ENCODE measurements at regions not wholly inside any gene's neighbourhood (a gene's known extent, or its start where the extent isn't known, plus 50 kb on each side); places are given as distances from the start of the nearest gene placed in this dataset.

- TF ChIP-seq ZFP30 (CRISPR knock-in tag; IDR thresholded peaks at IDR 0.05) (no peak), CSDC2 (CRISPR knock-in tag; IDR thresholded peaks at IDR 0.05) (no peak), CREB5 (CRISPR knock-in tag; IDR thresholded peaks at IDR 0.05; ENCODE audit: low read depth) (no peak), GLIS3 (CRISPR knock-in tag; IDR thresholded peaks at IDR 0.05) (no peak), ISL1 (CRISPR knock-in tag; IDR thresholded peaks at IDR 0.05) (no peak), PPARA (CRISPR knock-in tag; IDR thresholded peaks at IDR 0.05; ENCODE audit: borderline replicate concordance) (no peak), ARNTL (CRISPR knock-in tag; IDR thresholded peaks at IDR 0.05; ENCODE audit: borderline replicate concordance, low read depth) (no peak), BACH2 (CRISPR knock-in tag; IDR thresholded peaks at IDR 0.05; ENCODE audit: borderline replicate concordance) (no peak), SNAI2 (CRISPR knock-in tag; IDR thresholded peaks at IDR 0.05) (no peak)
- ATAC-seq: no peak
Measured at GRCh38 chr9:109901201-109901600, 121.2 kb downstream of the PALM2AKAP2 start.

DNA sequence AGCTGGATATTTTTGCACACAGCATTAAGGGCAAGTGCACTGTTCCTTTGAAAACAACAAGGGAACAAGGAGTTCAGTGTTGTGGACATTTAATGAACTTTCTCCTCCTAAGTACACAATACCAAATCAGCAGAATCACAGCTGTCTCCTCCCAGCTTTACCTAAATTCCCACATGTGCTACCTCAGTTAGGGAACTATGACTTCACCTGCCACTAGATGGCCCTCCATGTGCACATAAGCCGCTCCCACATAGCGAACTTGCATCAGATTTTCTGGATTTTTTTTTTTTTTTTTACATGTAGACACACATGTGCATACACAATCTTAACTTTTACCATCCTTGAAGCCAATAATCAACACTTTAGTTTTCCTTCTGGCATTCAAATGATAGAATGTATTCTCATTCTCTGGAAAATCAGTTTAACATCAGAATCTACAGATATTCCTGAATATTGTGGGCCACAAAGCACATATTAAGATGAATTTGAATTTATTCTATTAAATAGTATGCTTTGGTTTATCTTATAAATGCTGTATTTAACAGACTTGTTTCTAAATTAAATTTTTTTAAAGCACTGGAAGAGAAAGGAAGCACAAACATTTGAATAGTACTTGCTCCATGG lies 123.6 kb downstream of the PALM2AKAP2 start:
- TF ChIP-seq TSHZ2 (CRISPR knock-in tag; IDR thresholded peaks at IDR 0.05) (no peak), ZNF70 (CRISPR knock-in tag; IDR thresholded peaks at IDR 0.05) (no peak), CREB5 (CRISPR knock-in tag; IDR thresholded peaks at IDR 0.05; ENCODE audit: low read depth) (no peak), ISL1 (CRISPR knock-in tag; IDR thresholded peaks at IDR 0.05) (no peak), RARB (CRISPR knock-in tag; IDR thresholded peaks at IDR 0.05) (no peak), ZC3H10 (CRISPR knock-in tag; IDR thresholded peaks at IDR 0.05) (no peak), ESRRG (CRISPR knock-in tag; IDR thresholded peaks at IDR 0.05) (no peak), TCF4 (CRISPR knock-in tag; IDR thresholded peaks at IDR 0.05; ENCODE audit: borderline replicate concordance) (no peak)
- peak; percentile 83 for ATAC-seq

DNA sequence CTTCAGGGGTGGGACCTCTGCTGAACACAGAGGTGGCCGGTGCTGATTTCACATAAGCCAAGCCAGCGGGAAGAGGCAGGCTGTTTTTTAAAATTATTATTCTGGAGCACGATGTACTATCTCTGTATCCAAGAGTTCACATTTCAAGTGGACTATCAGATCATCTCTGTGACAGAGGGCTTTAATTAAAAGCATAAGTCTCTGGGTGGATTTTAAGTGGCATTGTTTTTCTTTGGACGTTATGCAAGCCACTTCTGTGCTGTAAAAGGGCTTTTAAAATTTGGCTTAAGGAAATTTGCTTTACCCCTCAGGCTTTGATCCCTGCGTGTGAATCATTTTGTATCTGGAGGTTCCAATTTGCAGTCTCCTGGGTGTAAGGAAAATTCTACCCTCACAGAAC lies 124.7 kb downstream of the PALM2AKAP2 start:
- TF ChIP-seq ZC3H10 (CRISPR knock-in tag; IDR thresholded peaks at IDR 0.05) (no peak), TCF4 (CRISPR knock-in tag; IDR thresholded peaks at IDR 0.05; ENCODE audit: borderline replicate concordance) (no peak), CSDC2 (CRISPR knock-in tag; IDR thresholded peaks at IDR 0.05) (no peak), TOX (CRISPR knock-in tag; IDR thresholded peaks at IDR 0.05; ENCODE audit: borderline replicate concordance) (no peak), ZNF565 (CRISPR knock-in tag; conservative IDR thresholded peaks at IDR 0.05; ENCODE audit: low read depth) (no peak), ZFP30 (CRISPR knock-in tag; IDR thresholded peaks at IDR 0.05) (no peak), OSR1 (CRISPR knock-in tag; IDR thresholded peaks at IDR 0.05) (no peak), RARB (CRISPR knock-in tag; IDR thresholded peaks at IDR 0.05) (no peak), PPARA (CRISPR knock-in tag; IDR thresholded peaks at IDR 0.05; ENCODE audit: borderline replicate concordance) (no peak), SNAI2 (CRISPR knock-in tag; IDR thresholded peaks at IDR 0.05) (no peak), ZNF70 (CRISPR knock-in tag; IDR thresholded peaks at IDR 0.05) (no peak), CREB5 (CRISPR knock-in tag; IDR thresholded peaks at IDR 0.05; ENCODE audit: low read depth) (no peak), CSRNP3 (CRISPR knock-in tag; IDR thresholded peaks at IDR 0.05) (no peak), ARNTL (CRISPR knock-in tag; IDR thresholded peaks at IDR 0.05; ENCODE audit: borderline replicate concordance, low read depth) (no peak), ZFP3 (CRISPR knock-in tag; IDR thresholded peaks at IDR 0.05) (no peak)
- TF ChIP-seq, protein P1, sequence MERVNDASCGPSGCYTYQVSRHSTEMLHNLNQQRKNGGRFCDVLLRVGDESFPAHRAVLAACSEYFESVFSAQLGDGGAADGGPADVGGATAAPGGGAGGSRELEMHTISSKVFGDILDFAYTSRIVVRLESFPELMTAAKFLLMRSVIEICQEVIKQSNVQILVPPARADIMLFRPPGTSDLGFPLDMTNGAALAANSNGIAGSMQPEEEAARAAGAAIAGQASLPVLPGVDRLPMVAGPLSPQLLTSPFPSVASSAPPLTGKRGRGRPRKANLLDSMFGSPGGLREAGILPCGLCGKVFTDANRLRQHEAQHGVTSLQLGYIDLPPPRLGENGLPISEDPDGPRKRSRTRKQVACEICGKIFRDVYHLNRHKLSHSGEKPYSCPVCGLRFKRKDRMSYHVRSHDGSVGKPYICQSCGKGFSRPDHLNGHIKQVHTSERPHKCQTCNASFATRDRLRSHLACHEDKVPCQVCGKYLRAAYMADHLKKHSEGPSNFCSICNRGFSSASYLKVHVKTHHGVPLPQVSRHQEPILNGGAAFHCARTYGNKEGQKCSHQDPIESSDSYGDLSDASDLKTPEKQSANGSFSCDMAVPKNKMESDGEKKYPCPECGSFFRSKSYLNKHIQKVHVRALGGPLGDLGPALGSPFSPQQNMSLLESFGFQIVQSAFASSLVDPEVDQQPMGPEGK (CRISPR knock-in tag; IDR thresholded peaks at IDR 0.05; ENCODE audit: borderline replicate concordance): no peak
- TF ChIP-seq, protein P2, sequence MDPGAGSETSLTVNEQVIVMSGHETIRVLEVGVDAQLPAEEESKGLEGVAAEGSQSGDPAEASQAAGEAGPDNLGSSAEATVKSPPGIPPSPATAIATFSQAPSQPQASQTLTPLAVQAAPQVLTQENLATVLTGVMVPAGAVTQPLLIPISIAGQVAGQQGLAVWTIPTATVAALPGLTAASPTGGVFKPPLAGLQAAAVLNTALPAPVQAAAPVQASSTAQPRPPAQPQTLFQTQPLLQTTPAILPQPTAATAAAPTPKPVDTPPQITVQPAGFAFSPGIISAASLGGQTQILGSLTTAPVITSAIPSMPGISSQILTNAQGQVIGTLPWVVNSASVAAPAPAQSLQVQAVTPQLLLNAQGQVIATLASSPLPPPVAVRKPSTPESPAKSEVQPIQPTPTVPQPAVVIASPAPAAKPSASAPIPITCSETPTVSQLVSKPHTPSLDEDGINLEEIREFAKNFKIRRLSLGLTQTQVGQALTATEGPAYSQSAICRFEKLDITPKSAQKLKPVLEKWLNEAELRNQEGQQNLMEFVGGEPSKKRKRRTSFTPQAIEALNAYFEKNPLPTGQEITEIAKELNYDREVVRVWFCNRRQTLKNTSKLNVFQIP (CRISPR knock-in tag; IDR thresholded peaks at IDR 0.05; ENCODE audit: borderline replicate concordance, low read depth): no peak
- ATAC-seq: peak; percentile 48
